Calu3 (cell line): ENCODE measurements at regions not wholly inside any gene's neighbourhood (a gene's known extent, or its start where the extent isn't known, plus 50 kb on each side); places are given as distances from the start of the nearest gene placed in this dataset.

Experiments
- BruUV-seq: library from RNA; stranded (reverse); fragments of 400-500 nt; replicated peaks from 2 replicates; lab custom pipeline; 2021; lab: Mats Ljungman, UMichigan
- CTCF ChIA-PET: fragments of 300-600 bp; sonication (Branson Sonifier 250); formaldehyde crosslinking; loops from one replicate; lab custom pipeline; 2022; ENCODE audit warnings: antibody characterized with exemption; lab: Charles Lee
- DNase-seq: peaks from one replicate; pipeline ENCODE4 v3.0.0; 2022
- H3K27ac Mint-ChIP-seq: one replicate; pipeline ENCODE4 v1.8.0; 2022; ENCODE audit warnings: mixed read lengths; ENCODE audit not compliant: unreplicated experiment
- H3K27me3 Mint-ChIP-seq: one replicate; pipeline ENCODE4 v1.8.0; 2022; ENCODE audit warnings: mixed read lengths; ENCODE audit not compliant: unreplicated experiment
- H3K36me3 Mint-ChIP-seq: one replicate; pipeline ENCODE4 v1.8.0; 2022; ENCODE audit warnings: mild to moderate bottlenecking, moderate library complexity, mixed read lengths; ENCODE audit not compliant: insufficient read depth, unreplicated experiment
- H3K4me1 Mint-ChIP-seq: one replicate; pipeline ENCODE4 v1.8.0; 2022; ENCODE audit warnings: mild to moderate bottlenecking, low read depth, mixed read lengths; ENCODE audit not compliant: unreplicated experiment
- H3K4me3 Mint-ChIP-seq: one replicate; pipeline ENCODE4 v1.8.0; 2022; ENCODE audit warnings: mild to moderate bottlenecking, low read depth, moderate library complexity, mixed read lengths; ENCODE audit not compliant: unreplicated experiment
- H3K9me3 Mint-ChIP-seq: one replicate; pipeline ENCODE4 v1.8.0; 2022; ENCODE audit warnings: low read depth, mixed read lengths; ENCODE audit not compliant: unreplicated experiment
- intact Hi-C: fragments of 100-400 bp; cut with micrococcal nuclease; formaldehyde crosslinking; loops from one replicate; pipeline ENCODE4 v1.10.0; 2022; ENCODE audit not compliant: unreplicated experiment
- TF ChIP-seq, protein P1 (sequence below): fragments of 200-600 bp; IDR thresholded peaks from one replicate; pipeline ENCODE4 v1.8.0; 2022; ENCODE audit warnings: antibody characterized with exemption; ENCODE audit not compliant: unreplicated experiment

DNA sequence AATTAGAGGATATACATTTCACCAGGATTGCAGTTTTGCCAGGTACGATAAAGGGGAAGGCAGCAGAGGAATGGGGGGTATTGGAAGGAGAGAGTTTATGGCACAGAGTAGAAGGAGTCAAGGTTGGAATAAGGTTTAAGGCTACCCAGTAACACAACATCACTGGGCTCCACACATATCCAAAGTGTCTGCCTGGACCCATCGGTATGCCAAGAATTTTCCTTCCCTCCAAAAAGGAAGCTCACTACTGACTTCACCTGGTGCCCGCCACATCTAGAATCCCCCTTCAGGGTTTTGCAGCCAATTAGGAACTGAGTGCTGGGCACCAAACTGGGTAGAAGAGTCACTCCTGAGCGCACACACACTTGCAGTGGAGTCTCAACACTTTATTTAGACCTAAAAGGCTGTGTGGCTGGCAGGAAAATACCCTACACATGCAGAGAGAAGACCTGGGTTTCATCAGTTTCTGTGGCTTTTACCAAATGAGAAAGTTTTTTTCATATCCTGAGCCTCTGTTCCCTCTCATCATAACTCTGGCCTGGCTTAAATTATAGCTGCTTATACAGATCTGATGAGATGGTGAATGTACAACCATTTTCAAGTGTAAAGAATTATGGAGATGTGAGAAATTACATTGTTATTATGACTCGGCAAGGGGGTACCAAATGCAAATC is 190.8 kb upstream of the LPP start:
- no TSS peak for BruUV-seq
- H3K4me3 Mint-ChIP-seq = no peak overlapping the region
- intact Hi-C loops = no loop called here
- H3K4me1 Mint-ChIP-seq = no peaks in the 10 kb centered on the region
- no peaks in the 10 kb centered on the region for H3K27me3 Mint-ChIP-seq
- H3K27ac Mint-ChIP-seq = no peak overlapping the region
- H3K36me3 Mint-ChIP-seq = no peaks in the 10 kb centered on the region
- DNase-seq = no peak
- TF ChIP-seq, protein P1, sequence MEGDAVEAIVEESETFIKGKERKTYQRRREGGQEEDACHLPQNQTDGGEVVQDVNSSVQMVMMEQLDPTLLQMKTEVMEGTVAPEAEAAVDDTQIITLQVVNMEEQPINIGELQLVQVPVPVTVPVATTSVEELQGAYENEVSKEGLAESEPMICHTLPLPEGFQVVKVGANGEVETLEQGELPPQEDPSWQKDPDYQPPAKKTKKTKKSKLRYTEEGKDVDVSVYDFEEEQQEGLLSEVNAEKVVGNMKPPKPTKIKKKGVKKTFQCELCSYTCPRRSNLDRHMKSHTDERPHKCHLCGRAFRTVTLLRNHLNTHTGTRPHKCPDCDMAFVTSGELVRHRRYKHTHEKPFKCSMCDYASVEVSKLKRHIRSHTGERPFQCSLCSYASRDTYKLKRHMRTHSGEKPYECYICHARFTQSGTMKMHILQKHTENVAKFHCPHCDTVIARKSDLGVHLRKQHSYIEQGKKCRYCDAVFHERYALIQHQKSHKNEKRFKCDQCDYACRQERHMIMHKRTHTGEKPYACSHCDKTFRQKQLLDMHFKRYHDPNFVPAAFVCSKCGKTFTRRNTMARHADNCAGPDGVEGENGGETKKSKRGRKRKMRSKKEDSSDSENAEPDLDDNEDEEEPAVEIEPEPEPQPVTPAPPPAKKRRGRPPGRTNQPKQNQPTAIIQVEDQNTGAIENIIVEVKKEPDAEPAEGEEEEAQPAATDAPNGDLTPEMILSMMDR = no peak
- CTCF ChIA-PET = no interaction called here
- H3K9me3 Mint-ChIP-seq = no peaks in the 10 kb centered on the region

DNA sequence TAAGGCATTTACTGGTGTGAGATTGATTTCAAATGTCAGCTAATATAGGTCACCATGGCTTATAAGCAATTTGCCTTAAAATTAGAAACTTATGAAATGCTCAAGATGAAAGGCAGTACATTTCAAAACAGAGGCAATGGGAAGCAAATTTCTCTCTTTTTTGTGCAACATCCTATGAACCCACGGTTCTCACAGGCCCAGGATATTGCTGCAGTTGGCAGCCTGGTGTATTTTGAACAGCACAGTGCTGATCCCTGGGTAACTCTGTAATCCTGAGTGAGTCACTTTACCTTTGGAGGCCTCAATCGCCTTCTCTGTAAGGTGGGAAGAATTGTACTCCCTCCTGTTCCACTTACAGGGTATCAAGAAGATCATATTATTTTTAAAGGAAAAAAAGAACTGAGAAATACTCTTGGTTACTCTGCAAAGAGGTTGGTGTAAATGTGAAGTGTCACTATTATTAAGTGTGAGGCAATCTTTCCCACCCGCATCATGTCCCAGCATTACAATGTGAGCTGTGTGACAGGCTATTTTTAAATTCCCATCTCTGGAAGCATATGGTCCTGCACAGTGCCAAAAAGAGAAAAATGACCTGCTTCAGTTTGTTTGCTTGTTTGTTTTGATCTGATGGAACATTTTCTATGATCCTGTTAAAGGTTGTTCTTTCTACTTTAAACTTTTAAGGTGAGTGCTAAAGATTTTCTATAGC is 190.1 kb upstream of the LPP start:
- no peaks in the 10 kb centered on the region for H3K9me3 Mint-ChIP-seq
- CTCF ChIA-PET = no interaction called here
- no TSS peak for BruUV-seq
- H3K4me3 Mint-ChIP-seq = no peak overlapping the region
- H3K36me3 Mint-ChIP-seq = peaks cover 5% of the 10 kb centered on the region
- H3K27ac Mint-ChIP-seq = no peak overlapping the region
- intact Hi-C loops = no loop called here
- TF ChIP-seq, protein P1 = no peak
- H3K27me3 Mint-ChIP-seq = no peaks in the 10 kb centered on the region
- no peak for DNase-seq
- peaks cover 6% of the 10 kb centered on the region for H3K4me1 Mint-ChIP-seq

DNA sequence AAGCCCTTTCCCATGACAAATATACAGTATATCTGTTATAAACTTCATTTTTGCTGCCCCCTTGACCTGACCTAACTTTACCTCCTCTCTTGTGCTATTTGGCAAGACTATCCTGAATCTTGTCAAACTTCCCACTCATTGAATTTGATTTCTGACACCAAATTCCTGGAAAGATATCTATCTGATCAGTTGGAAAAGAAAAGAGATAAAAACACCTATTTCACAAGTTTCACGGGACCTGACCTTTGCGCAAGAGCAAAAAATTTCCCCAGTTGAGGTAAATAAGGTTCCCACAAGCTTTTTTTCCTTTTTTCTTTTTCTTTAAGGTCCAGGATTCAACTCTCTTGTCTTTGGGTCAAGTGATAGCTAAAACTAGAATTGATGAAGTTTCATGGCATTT is 189.2 kb upstream of the LPP start:
- peaks cover 13% of the 10 kb centered on the region for H3K4me1 Mint-ChIP-seq
- no peak overlapping the region for H3K4me3 Mint-ChIP-seq
- DNase-seq = no peak
- no peak overlapping the region for H3K27ac Mint-ChIP-seq
- CTCF ChIA-PET = no interaction called here
- intact Hi-C loops = no loop called here
- H3K27me3 Mint-ChIP-seq = no peaks in the 10 kb centered on the region
- no peaks in the 10 kb centered on the region for H3K9me3 Mint-ChIP-seq
- no TSS peak for BruUV-seq
- TF ChIP-seq, protein P1 = no peak
- peaks cover 8% of the 10 kb centered on the region for H3K36me3 Mint-ChIP-seq

DNA sequence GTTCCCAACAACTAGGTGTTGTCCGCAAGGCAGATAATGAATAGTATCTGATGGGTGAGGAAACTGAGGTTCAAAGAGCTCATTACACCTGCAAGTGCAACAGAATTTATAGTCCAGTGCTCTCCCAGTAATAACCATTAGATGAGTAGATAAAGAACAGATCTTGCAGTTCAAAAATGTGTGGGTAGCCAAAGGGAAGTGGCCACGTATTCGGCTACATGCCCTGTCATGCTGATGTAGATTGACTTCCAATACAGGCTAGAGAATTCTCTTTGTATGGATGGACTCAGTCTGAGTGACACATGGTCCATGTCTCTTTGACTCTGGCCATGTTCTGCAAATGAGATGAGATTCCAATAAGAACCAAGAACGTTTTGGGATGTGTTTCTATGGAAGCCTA is 187.9 kb upstream of the LPP start:
- Mint-ChIP-seq H3K4me1 (peaks cover 15% of the 10 kb centered on the region), H3K4me3 (no peak overlapping the region), H3K27me3 (no peaks in the 10 kb centered on the region), H3K27ac (no peak overlapping the region), H3K9me3 (no peaks in the 10 kb centered on the region), H3K36me3 (peaks cover 8% of the 10 kb centered on the region)
- BruUV-seq = no TSS peak
- TF ChIP-seq, protein P1 = no peak
- intact Hi-C loops = no loop called here
- CTCF ChIA-PET = no interaction called here
- no peak for DNase-seq
